ENCODE measurements at regions not wholly inside any gene's neighbourhood (a gene's known extent, or its start where the extent isn't known, plus 50 kb on each side); places are given as distances from the start of the nearest gene placed in this dataset.

DNA sequence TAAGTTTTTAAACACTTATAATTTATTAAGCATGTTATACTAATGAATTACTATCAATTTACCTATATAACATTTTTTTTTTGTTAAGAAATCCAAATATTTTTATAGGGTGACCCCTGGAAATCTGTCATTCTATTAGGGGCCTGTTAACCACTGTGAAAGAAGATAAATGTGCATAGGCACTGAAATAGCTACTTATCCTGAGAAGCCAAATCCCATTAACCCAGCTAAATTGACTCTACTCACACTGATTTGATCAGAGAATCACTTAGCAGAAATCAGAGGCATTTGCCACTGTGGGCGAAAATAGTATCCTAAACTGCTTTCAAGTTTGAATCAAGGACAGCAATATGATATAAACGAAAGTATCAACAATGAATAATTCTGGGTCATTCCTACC, 90.0 kb upstream of the GULP1 start (continued):
- TF ChIP-seq CEBPB (IDR thresholded peaks at IDR 0.05; ENCODE audit: low read depth, low read length) (no peak), CREB1 (IDR thresholded peaks at IDR 0.05) (no peak)

Data from H1 (cell line).